ENCODE measurements at regions not wholly inside any gene's neighbourhood (a gene's known extent, or its start where the extent isn't known, plus 50 kb on each side); places are given as distances from the start of the nearest gene placed in this dataset.
"Not testable (repeated sequence)": the region's sequence is repeated elsewhere in the genome, so short reads cannot be mapped to it uniquely, and the experiment has no call there.

- DNase-seq (ENCODE audit: extremely low read depth, low read depth) = no peak
- TF ChIP-seq, protein P1, sequence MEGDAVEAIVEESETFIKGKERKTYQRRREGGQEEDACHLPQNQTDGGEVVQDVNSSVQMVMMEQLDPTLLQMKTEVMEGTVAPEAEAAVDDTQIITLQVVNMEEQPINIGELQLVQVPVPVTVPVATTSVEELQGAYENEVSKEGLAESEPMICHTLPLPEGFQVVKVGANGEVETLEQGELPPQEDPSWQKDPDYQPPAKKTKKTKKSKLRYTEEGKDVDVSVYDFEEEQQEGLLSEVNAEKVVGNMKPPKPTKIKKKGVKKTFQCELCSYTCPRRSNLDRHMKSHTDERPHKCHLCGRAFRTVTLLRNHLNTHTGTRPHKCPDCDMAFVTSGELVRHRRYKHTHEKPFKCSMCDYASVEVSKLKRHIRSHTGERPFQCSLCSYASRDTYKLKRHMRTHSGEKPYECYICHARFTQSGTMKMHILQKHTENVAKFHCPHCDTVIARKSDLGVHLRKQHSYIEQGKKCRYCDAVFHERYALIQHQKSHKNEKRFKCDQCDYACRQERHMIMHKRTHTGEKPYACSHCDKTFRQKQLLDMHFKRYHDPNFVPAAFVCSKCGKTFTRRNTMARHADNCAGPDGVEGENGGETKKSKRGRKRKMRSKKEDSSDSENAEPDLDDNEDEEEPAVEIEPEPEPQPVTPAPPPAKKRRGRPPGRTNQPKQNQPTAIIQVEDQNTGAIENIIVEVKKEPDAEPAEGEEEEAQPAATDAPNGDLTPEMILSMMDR (IDR thresholded peaks at IDR 0.05; ENCODE audit: low read depth, low read length, missing control alignments) = no peak
- H3K4me3 ChIP-seq (replicated peaks; ENCODE audit: low read depth, low read length) = no peak overlapping the region
These were observed 106.6 kb upstream of the POU3F1 start for GRCh38 chr1:38153066-38153777.

GRCh38 chr1:38152351-38153065, 105.9 kb upstream of the POU3F1 start:
- peak; percentile 49 for DNase-seq (ENCODE audit: extremely low read depth, low read depth)
- no peak overlapping the region for H3K4me3 ChIP-seq (replicated peaks; ENCODE audit: low read depth, low read length)
- TF ChIP-seq, protein P1 (IDR thresholded peaks at IDR 0.05; ENCODE audit: low read depth, low read length, missing control alignments) = peak; percentile 20

GRCh38 chr1:38151399-38151798, 104.8 kb upstream of the POU3F1 start:
- TF ChIP-seq, protein P1 (IDR thresholded peaks at IDR 0.05; ENCODE audit: low read depth, low read length, missing control alignments) = no peak
- no peak overlapping the region for H3K4me3 ChIP-seq (replicated peaks; ENCODE audit: low read depth, low read length)
- DNase-seq (ENCODE audit: extremely low read depth, low read depth) = no peak

DNA sequence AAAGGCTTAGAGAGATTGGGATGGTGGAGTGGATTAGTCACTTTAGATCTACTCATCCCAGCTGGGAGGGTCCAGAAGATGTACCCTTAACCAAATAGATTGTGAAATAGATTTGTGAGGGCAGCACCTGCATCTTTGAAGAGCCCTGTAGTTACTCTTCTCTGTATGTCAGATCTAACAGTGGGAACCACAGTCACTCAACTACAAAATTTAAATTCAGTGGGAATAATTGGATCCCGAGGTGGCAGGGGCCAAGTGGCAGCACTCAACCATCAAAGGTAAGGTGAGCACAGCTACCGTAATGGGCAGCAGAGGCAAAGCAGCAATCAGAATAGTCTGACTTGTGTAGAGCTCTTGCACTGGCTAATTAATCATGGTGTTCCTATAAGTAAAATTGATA, 99.5 kb upstream of the POU3F1 start:
- not testable (repeated sequence) for H3K4me3 ChIP-seq (replicated peaks; ENCODE audit: low read depth, low read length); DNase-seq (ENCODE audit: extremely low read depth, low read depth)

DNA sequence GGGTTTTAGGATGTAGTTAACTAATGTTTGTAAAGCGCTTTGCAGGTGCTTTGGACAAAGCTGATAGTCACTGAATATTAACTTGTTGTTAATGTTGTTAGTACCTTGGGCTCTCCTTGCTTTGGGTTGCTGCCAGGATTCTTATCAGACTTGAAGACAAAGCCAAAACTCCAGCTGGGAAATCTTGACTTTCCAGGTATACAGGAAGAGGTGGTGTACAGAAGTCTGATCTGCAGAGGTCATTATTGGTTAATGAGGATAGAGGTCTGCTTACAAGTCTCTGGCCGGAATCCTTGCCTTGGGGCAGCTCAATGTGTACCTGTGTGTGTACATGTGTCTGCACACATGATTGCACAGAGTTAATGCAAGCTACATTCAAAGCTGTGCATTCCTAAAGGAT, 96.0 kb upstream of the POU3F1 start:
- no peak overlapping the region for H3K4me3 ChIP-seq (replicated peaks; ENCODE audit: low read depth, low read length)
- TF ChIP-seq, protein P1 (IDR thresholded peaks at IDR 0.05; ENCODE audit: low read depth, low read length, missing control alignments) = no peak
- no peak for DNase-seq (ENCODE audit: extremely low read depth, low read depth)

- no peak overlapping the region for H3K4me3 ChIP-seq (replicated peaks; ENCODE audit: low read depth, low read length)
- DNase-seq (ENCODE audit: extremely low read depth, low read depth) = no peak
- TF ChIP-seq, protein P1 (IDR thresholded peaks at IDR 0.05; ENCODE audit: low read depth, low read length, missing control alignments) = no peak
These were observed 94.9 kb upstream of the POU3F1 start for GRCh38 chr1:38141483-38141882.

- no peak for DNase-seq (ENCODE audit: extremely low read depth, low read depth)
- no peak overlapping the region for H3K4me3 ChIP-seq (replicated peaks; ENCODE audit: low read depth, low read length)
- TF ChIP-seq, protein P1 (IDR thresholded peaks at IDR 0.05; ENCODE audit: low read depth, low read length, missing control alignments) = no peak
These were observed 93.3 kb upstream of the POU3F1 start for GRCh38 chr1:38139738-38140487.
